ENCODE measurements at regions not wholly inside any gene's neighbourhood (a gene's known extent, or its start where the extent isn't known, plus 50 kb on each side); places are given as distances from the start of the nearest gene placed in this dataset.

- DNase-seq (no peak), ATAC-seq (ENCODE audit: low read depth in 2 of 2) (no peak)
- Mint-ChIP-seq H3K36me3 (no peaks in the 10 kb centered on the region), H3K27me3 (peaks cover 0 to 7% (median 0%) of the 10 kb centered on the region in 3 donors), H3K27ac (no peak overlapping the region), H3K9me3 (peaks cover 2 to 16% (median 5%) of the 10 kb centered on the region in 7 donors), H3K4me1 (no peaks in the 10 kb centered on the region), H3K4me3 (no peak overlapping the region)
Measured at GRCh38 chr4:24334906-24335305, 249.4 kb downstream of the DHX15 start.

GRCh38 chr4:24330573-24330972, 253.8 kb downstream of the DHX15 start:
- ATAC-seq (ENCODE audit: low read depth in 2 of 2), result no peak
- no peak overlapping the region for H3K27ac Mint-ChIP-seq
- no peaks in the 10 kb centered on the region for H3K36me3 Mint-ChIP-seq
- no peak for DNase-seq
- H3K27me3 Mint-ChIP-seq, result peaks cover 0 to 7% (median 5%) of the 10 kb centered on the region in 3 donors
- H3K9me3 Mint-ChIP-seq, result peaks cover 0 to 12% (median 2%) of the 10 kb centered on the region in 7 donors
- H3K4me3 Mint-ChIP-seq, result no peak overlapping the region
- no peaks in the 10 kb centered on the region for H3K4me1 Mint-ChIP-seq

DNA sequence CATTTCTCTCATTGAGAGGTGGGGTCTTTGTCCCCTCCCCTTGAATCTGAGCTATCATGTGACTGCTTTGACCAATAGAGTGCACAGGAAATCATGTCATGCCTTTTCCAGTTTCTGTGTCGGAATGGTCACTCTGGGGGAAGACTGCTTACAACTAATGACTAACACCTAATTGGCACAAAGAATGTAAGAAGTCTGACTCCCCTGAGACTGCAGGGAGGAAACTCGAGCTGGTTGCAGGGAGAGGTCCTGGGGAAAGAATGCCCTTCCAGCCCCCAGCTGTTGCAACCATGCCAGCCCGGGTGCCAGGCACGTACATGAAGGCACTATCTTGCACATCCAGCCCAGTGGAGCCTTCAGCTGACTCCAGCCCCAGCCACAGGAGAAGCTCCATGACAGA, 254.2 kb downstream of the DHX15 start:
- Mint-ChIP-seq H3K4me3 (no peak overlapping the region), H3K4me1 (no peaks in the 10 kb centered on the region), H3K9me3 (peaks cover 0 to 12% (median 2%) of the 10 kb centered on the region in 7 donors), H3K27me3 (peaks cover 0 to 7% (median 5%) of the 10 kb centered on the region in 3 donors), H3K36me3 (no peaks in the 10 kb centered on the region), H3K27ac (no peak overlapping the region)
- DNase-seq, result no peak
- ATAC-seq (ENCODE audit: low read depth in 2 of 2), result no peak

- Mint-ChIP-seq H3K36me3 (no peaks in the 10 kb centered on the region), H3K4me3 (no peak overlapping the region), H3K27ac (no peak overlapping the region), H3K4me1 (no peaks in the 10 kb centered on the region), H3K27me3 (peaks cover 3 to 7% (median 5%) of the 10 kb centered on the region in 3 donors), H3K9me3 (peaks cover 0 to 15% (median 3%) of the 10 kb centered on the region in 7 donors)
- DNase-seq, result no peak
- ATAC-seq (ENCODE audit: low read depth in 2 of 2), result no peak
Measured at GRCh38 chr4:24328711-24329110, 255.6 kb downstream of the DHX15 start.

DNA sequence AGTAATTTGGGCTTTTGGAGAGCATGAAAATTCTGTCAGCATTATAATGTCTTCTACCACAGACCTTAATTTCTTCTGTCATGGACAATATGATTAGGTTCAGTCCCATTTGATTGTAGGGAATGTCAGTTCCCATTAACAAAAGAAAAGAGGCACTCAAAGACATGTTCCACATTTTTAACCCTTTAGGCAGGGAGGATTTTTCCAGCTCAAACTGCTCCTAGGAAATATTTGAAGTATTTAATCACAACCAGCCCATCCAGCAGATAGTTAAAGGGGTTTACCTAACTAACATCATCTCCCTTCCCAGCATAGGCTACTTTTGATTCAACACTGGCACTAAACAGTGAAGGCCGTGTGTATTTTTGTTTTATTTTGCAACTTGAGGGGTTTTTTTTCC, 256.0 kb downstream of the DHX15 start:
- H3K4me3 Mint-ChIP-seq, result no peak overlapping the region
- H3K36me3 Mint-ChIP-seq, result no peaks in the 10 kb centered on the region
- no peak for ATAC-seq (ENCODE audit: low read depth in 2 of 2)
- H3K4me1 Mint-ChIP-seq, result no peaks in the 10 kb centered on the region
- no peak for DNase-seq
- H3K9me3 Mint-ChIP-seq, result peaks cover 0 to 16% (median 3%) of the 10 kb centered on the region in 7 donors
- peaks cover 5 to 7% (median 5%) of the 10 kb centered on the region in 3 donors for H3K27me3 Mint-ChIP-seq
- no peak overlapping the region for H3K27ac Mint-ChIP-seq

- Mint-ChIP-seq H3K27ac (no peak overlapping the region), H3K27me3 (peaks cover 0 to 5% (median 0%) of the 10 kb centered on the region in 3 donors), H3K4me3 (no peak overlapping the region), H3K36me3 (no peaks in the 10 kb centered on the region), H3K4me1 (no peaks in the 10 kb centered on the region), H3K9me3 (peaks cover 0 to 13% (median 0%) of the 10 kb centered on the region in 7 donors)
- ATAC-seq (ENCODE audit: low read depth in 2 of 2) (no peak), DNase-seq (no peak)
Measured at GRCh38 chr4:24322995-24323394, 261.4 kb downstream of the DHX15 start.

- Mint-ChIP-seq H3K4me1 (no peaks in the 10 kb centered on the region), H3K4me3 (no peak overlapping the region), H3K9me3 (peaks cover 0 to 13% (median 0%) of the 10 kb centered on the region in 7 donors), H3K27me3 (peaks cover 0 to 5% (median 0%) of the 10 kb centered on the region in 3 donors), H3K27ac (no peak overlapping the region), H3K36me3 (no peaks in the 10 kb centered on the region)
- DNase-seq, result no peak
- no peak for ATAC-seq (ENCODE audit: low read depth in 2 of 2)
Measured at GRCh38 chr4:24322511-24322910, 261.8 kb downstream of the DHX15 start.

DNA sequence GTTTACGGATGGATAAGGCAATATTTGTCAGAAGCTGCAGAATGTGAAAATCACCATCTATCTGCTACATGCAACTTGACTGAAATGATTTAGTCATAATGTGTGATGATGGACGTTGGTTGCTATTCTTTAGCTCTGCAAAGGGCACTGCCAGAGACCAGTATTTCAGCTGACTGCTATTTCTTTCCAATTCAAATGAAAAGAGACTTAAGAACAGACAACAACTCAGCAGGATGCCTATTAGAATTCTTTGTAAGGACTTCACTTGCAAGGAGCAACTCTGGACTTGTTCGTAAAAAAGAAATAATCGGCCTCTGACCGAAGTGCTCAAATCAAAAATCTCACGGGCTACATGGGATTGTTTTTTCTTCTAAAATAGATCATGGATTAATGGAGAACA, 262.7 kb downstream of the DHX15 start:
- Mint-ChIP-seq H3K4me3 (no peak overlapping the region), H3K27ac (no peak overlapping the region), H3K36me3 (no peaks in the 10 kb centered on the region), H3K4me1 (no peaks in the 10 kb centered on the region), H3K27me3 (peaks cover 0 to 5% (median 0%) of the 10 kb centered on the region in 3 donors), H3K9me3 (peaks cover 0 to 12% (median 0%) of the 10 kb centered on the region in 7 donors)
- DNase-seq, result no peak
- ATAC-seq (ENCODE audit: low read depth in 2 of 2), result no peak

- Mint-ChIP-seq H3K4me1 (no peaks in the 10 kb centered on the region), H3K27me3 (peaks cover 0 to 5% (median 0%) of the 10 kb centered on the region in 3 donors), H3K27ac (no peak overlapping the region), H3K9me3 (peaks cover 0 to 8% (median 0%) of the 10 kb centered on the region in 7 donors), H3K36me3 (no peaks in the 10 kb centered on the region), H3K4me3 (no peak overlapping the region)
- DNase-seq (no peak), ATAC-seq (ENCODE audit: low read depth in 2 of 2) (no peak)
Measured at GRCh38 chr4:24321131-24321530, 263.2 kb downstream of the DHX15 start.

- no peak for ATAC-seq (ENCODE audit: low read depth in 2 of 2)
Measured at GRCh38 chr4:24319387-24319786, 265.0 kb downstream of the DHX15 start.

DNA sequence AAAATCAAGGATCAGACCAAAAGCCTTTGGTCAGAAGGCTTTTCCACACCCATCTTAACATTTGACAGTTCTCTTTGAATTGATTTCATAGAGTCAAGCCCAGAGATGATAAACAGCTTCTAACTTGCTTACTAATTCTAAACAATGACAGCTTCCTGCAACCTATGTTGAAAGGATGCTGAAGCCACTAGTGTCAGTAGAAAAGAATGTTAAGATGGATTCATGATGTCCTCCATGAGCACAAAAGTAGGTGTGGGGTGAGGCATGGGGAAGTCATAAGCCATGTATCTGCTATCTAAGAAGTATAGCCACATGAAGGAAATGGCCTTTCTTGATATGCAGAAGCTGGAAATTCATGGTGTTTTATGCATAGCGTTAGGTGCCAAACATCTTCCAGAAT, 269.3 kb downstream of the DHX15 start:
- Mint-ChIP-seq H3K4me1 (no peaks in the 10 kb centered on the region), H3K9me3 (peaks cover 0 to 5% (median 2%) of the 10 kb centered on the region in 7 donors), H3K4me3 (no peak overlapping the region), H3K27ac (no peak overlapping the region), H3K27me3 (no peaks in the 10 kb centered on the region), H3K36me3 (no peaks in the 10 kb centered on the region)
- ATAC-seq (ENCODE audit: low read depth in 2 of 2), result no peak
- no peak for DNase-seq

More at GRCh38 chr4:24319387-24319786, 265.0 kb downstream of the DHX15 start:
- peaks cover 0 to 8% (median 0%) of the 10 kb centered on the region in 7 donors for H3K9me3 Mint-ChIP-seq
- no peak for DNase-seq
- H3K4me1 Mint-ChIP-seq, result no peaks in the 10 kb centered on the region
- H3K36me3 Mint-ChIP-seq, result no peaks in the 10 kb centered on the region
- H3K27ac Mint-ChIP-seq, result no peak overlapping the region
- H3K4me3 Mint-ChIP-seq, result no peak overlapping the region
- peaks cover 0 to 5% (median 0%) of the 10 kb centered on the region in 3 donors for H3K27me3 Mint-ChIP-seq

GRCh38 chr4:24312261-24312913, 272.0 kb downstream of the DHX15 start:
- no peak for DNase-seq
- peaks cover 0 to 19% (median 4%) of the 10 kb centered on the region in 7 donors for H3K9me3 Mint-ChIP-seq
- no peaks in the 10 kb centered on the region for H3K36me3 Mint-ChIP-seq
- H3K4me1 Mint-ChIP-seq, result no peaks in the 10 kb centered on the region
- no peak for ATAC-seq (ENCODE audit: low read depth in 2 of 2)
- H3K4me3 Mint-ChIP-seq, result no peak overlapping the region
- no peak overlapping the region for H3K27ac Mint-ChIP-seq
- H3K27me3 Mint-ChIP-seq, result no peaks in the 10 kb centered on the region

DNA sequence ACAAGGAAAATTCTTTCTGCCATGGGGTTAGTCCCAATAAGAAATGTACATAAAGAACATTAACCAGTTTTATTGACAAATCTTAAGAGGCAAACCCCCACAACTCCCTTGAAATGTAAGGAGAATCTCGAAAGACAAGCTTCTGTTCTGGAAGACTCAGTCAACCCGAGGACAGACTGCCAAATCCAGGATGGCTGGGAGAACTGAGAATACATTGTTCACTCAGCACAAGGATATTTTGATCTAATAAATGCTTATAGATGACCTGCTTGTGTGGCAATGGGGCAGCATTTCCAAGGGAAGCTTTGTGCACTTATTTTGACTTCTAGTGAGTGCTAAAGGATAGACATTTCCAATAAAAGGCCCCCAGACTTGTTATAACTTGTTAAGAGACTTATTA, 280.4 kb downstream of the DHX15 start:
- ATAC-seq (ENCODE audit: low read depth in 2 of 2) (no peak), DNase-seq (no peak)
- H3K27me3 Mint-ChIP-seq, result no peaks in the 10 kb centered on the region
- H3K4me3 Mint-ChIP-seq, result no peak overlapping the region
- no peak overlapping the region for H3K27ac Mint-ChIP-seq
- no peaks in the 10 kb centered on the region for H3K4me1 Mint-ChIP-seq
- peaks cover 0 to 7% (median 2%) of the 10 kb centered on the region in 7 donors for H3K9me3 Mint-ChIP-seq
- H3K36me3 Mint-ChIP-seq, result no peaks in the 10 kb centered on the region

- H3K4me3 Mint-ChIP-seq, result no peak overlapping the region
- no peak for ATAC-seq (ENCODE audit: low read depth in 2 of 2)
- no peak for DNase-seq
- peaks cover 0 to 4% (median 0%) of the 10 kb centered on the region in 3 donors for H3K27me3 Mint-ChIP-seq
- peaks cover 0 to 9% (median 2%) of the 10 kb centered on the region in 7 donors for H3K9me3 Mint-ChIP-seq
- no peaks in the 10 kb centered on the region for H3K36me3 Mint-ChIP-seq
- H3K27ac Mint-ChIP-seq, result no peak overlapping the region
- no peaks in the 10 kb centered on the region for H3K4me1 Mint-ChIP-seq
Measured at GRCh38 chr4:24298911-24299310, 285.4 kb downstream of the DHX15 start.

Measured in naive B cell (primary cell).